HepG2 (cell line): ENCODE measurements at regions not wholly inside any gene's neighbourhood (a gene's known extent, or its start where the extent isn't known, plus 50 kb on each side); places are given as distances from the start of the nearest gene placed in this dataset.

ENCODE experiments used
- ATAC-seq: fragments of 200-7000 bp; cut with Tn5 transposase; 3 replicates; pipeline ENCODE4 v1.9.1; 2020; ENCODE audit warnings: mild to moderate bottlenecking, moderate library complexity
- BruUV-seq: library from RNA; stranded (reverse); fragments of 400-500 nt; replicated peaks from 2 replicates; lab custom pipeline; 2021; lab: Mats Ljungman, UMichigan
- CTCF ChIA-PET: fragments of 300-600 bp; formaldehyde crosslinking; extraction: SDS; loops from one replicate; lab custom pipeline; 2021; ENCODE audit warnings: low total read pairs, inconsistent platforms, low intra/inter-chr PET ratio; lab: Yijun Ruan, JAX
- POLR2A ChIA-PET: fragments of 350-600 bp; sonication (Branson Sonifier 250); formaldehyde crosslinking; loops from one replicate; lab custom pipeline; 2020; ENCODE audit warnings: antibody characterized with exemption, inconsistent platforms; lab: Yijun Ruan, JAX
- DNase-seq: peaks from one replicate; pipeline ENCODE4 v3.0.0-alpha.2; 2015; ENCODE audit warnings: low spot score
- FAIRE-seq: peaks from 3 replicates; lab custom pipeline; 2011; peaks lifted over from hg19 to GRCh38; lab: Jason Lieb, UNC
- H2AFZ ChIP-seq: one replicate; pipeline ENCODE4 v1.6.1; 2011; ENCODE audit warnings: low read length, inconsistent platforms
- H3K27ac ChIP-seq: fragments of 300-600 bp; 3 replicates; pipeline ENCODE4 v1.8.0; 2011; ENCODE audit warnings: mixed run types, mild to moderate bottlenecking, mixed read lengths, low read length, inconsistent platforms; ENCODE audit not compliant: insufficient read depth; ENCODE audit errors: extremely low read length
- H3K27me3 ChIP-seq, 2 experiments: fragments of 200-600 bp in 1 of 2; 2 replicates in 1 of 2; 3 replicates in 1 of 2; pipeline versions ENCODE4 v1.6.0 to v1.8.0; 2011; ENCODE audit warnings: low read length in 2 of 2, mild to moderate bottlenecking in 2 of 2, moderate library complexity in 2 of 2, inconsistent platforms in 1 of 2; ENCODE audit not compliant: insufficient read depth in 2 of 2, control insufficient read depth in 1 of 2
- H3K36me3 ChIP-seq, 2 experiments: fragments of 200-600 bp in 1 of 2; replicated peaks in 1 of 2; 2 replicates in 1 of 2; 3 replicates in 1 of 2; pipeline versions ENCODE4 v1.5.1 to v1.8.0; 2011; ENCODE audit warnings: low read length in 2 of 2, inconsistent platforms in 1 of 2; ENCODE audit not compliant: insufficient read depth in 2 of 2, control insufficient read depth in 1 of 2
- H3K4me1 ChIP-seq: 2 replicates; pipeline ENCODE4 v1.5.1; 2012; ENCODE audit warnings: low read length, inconsistent platforms; ENCODE audit not compliant: insufficient read depth
- H3K4me2 ChIP-seq: 2 replicates; pipeline ENCODE4 v1.6.0; 2011; ENCODE audit warnings: low read depth, low read length, inconsistent platforms
- H3K4me3 ChIP-seq, 3 experiments: fragments of 200-600 bp in 1 of 3; sonication (generic), shearing (Covaris generic) in 1 of 3; replicated peaks in 1 of 3; 2 replicates each; pipeline ENCODE4 v1.5.1; 2011 to 2016; ENCODE audit warnings: low read length in 3 of 3, inconsistent platforms in 2 of 3, low read depth in 2 of 3, mild to moderate bottlenecking in 2 of 3, control low read depth in 1 of 3, mixed read lengths in 1 of 3; ENCODE audit not compliant: insufficient read depth in 1 of 3
- H3K79me2 ChIP-seq: one replicate; pipeline ENCODE4 v1.6.1; 2011; ENCODE audit warnings: low read length, inconsistent platforms; ENCODE audit not compliant: insufficient read depth
- H3K9ac ChIP-seq: 2 replicates; pipeline ENCODE4 v1.6.0; 2011; ENCODE audit warnings: mild to moderate bottlenecking, low read depth, low read length, inconsistent platforms; ENCODE audit not compliant: insufficient read depth
- H3K9me3 ChIP-seq: 2 replicates; pipeline ENCODE4 v1.5.1; 2012; ENCODE audit warnings: mild to moderate bottlenecking, low read length
- H4K20me1 ChIP-seq: 2 replicates; pipeline ENCODE4 v1.6.0; 2011; ENCODE audit warnings: inconsistent platforms, mild to moderate bottlenecking, low read length, moderate library complexity; ENCODE audit not compliant: insufficient read depth
- FOXC1 ChIP-seq: sonication (generic); formaldehyde crosslinking; IDR thresholded peaks from 2 replicates; pipeline ENCODE4 v1.8.0; 2022; ENCODE audit warnings: mild to moderate bottlenecking, missing genetic modification reagents, borderline replicate concordance
- GATAD1 ChIP-seq: IDR thresholded peaks from 2 replicates; pipeline ENCODE4 v1.6.1; 2016; ENCODE audit warnings: missing genetic modification reagents, missing compliant biosample characterization
- KDM6A ChIP-seq: IDR thresholded peaks from 2 replicates; pipeline ENCODE4 v1.6.1; 2016; ENCODE audit warnings: low read depth
- KLF9 ChIP-seq: IDR thresholded peaks from 2 replicates; pipeline ENCODE4 v1.6.1; 2016; ENCODE audit warnings: low read depth
- NFE2L1 ChIP-seq: sonication (generic); formaldehyde crosslinking; IDR thresholded peaks from 2 replicates; pipeline ENCODE4 v1.4.0; 2020; ENCODE audit warnings: missing genetic modification reagents, mild to moderate bottlenecking, borderline replicate concordance
- NR2F1 ChIP-seq, 2 experiments: fragments of 450-650 bp in 1 of 2; formaldehyde crosslinking in 1 of 2; IDR thresholded peaks; 2 replicates each; pipeline versions ENCODE4 v1.5.0 to v1.6.1; 2016 to 2020; ENCODE audit warnings: mild to moderate bottlenecking in 1 of 2, missing compliant biosample characterization in 1 of 2, missing genetic modification reagents in 1 of 2, moderate library complexity in 1 of 2
- PHB2 ChIP-seq: fragments of 450-650 bp; IDR thresholded peaks from 2 replicates; pipeline ENCODE4 v1.6.1; 2018; ENCODE audit not compliant: partially characterized antibody
- POLR2AphosphoS5 ChIP-seq: IDR thresholded peaks from 2 replicates; pipeline ENCODE4 v1.6.1; 2012; ENCODE audit warnings: low read depth, low read length
- RBAK ChIP-seq: sonication (generic); formaldehyde crosslinking; IDR thresholded peaks from 2 replicates; pipeline ENCODE4 v1.5.1; 2020; ENCODE audit warnings: mild to moderate bottlenecking, missing genetic modification reagents
- REST ChIP-seq, 2 experiments: IDR thresholded peaks; 2 replicates each; pipeline ENCODE4 v1.6.1; 2011 to 2012; ENCODE audit warnings: low read length in 2 of 2, borderline replicate concordance in 1 of 2, low read depth in 1 of 2, mild to moderate bottlenecking in 1 of 2, moderate library complexity in 1 of 2
- WIZ ChIP-seq: sonication (generic); formaldehyde crosslinking; IDR thresholded peaks from 2 replicates; pipeline ENCODE4 v1.5.1; 2020; ENCODE audit warnings: mild to moderate bottlenecking, missing genetic modification reagents
- ZBTB21 ChIP-seq: sonication (generic); formaldehyde crosslinking; IDR thresholded peaks from 2 replicates; pipeline ENCODE4 v1.4.0; 2020; ENCODE audit warnings: missing genetic modification reagents
- ZFP36L1 ChIP-seq: sonication (generic); formaldehyde crosslinking; IDR thresholded peaks from 2 replicates; pipeline ENCODE4 v1.8.0; 2022; ENCODE audit warnings: mild to moderate bottlenecking, missing genetic modification reagents, moderate library complexity
- ZNF326 ChIP-seq: sonication (generic); formaldehyde crosslinking; IDR thresholded peaks from 2 replicates; pipeline ENCODE4 v1.4.0; 2020; ENCODE audit warnings: missing genetic modification reagents, borderline replicate concordance
- ZNF354B ChIP-seq: sonication (generic); formaldehyde crosslinking; IDR thresholded peaks from 2 replicates; pipeline ENCODE4 v1.8.0; 2022; ENCODE audit warnings: mild to moderate bottlenecking, missing genetic modification reagents
- ZNF646 ChIP-seq: sonication (generic); formaldehyde crosslinking; IDR thresholded peaks from 2 replicates; pipeline ENCODE4 v1.9.0; 2021; ENCODE audit warnings: mild to moderate bottlenecking, missing genetic modification reagents
- ZNF792 ChIP-seq: IDR thresholded peaks from 2 replicates; pipeline ENCODE4 v1.6.1; 2016
- WGBS: methylation state at CpG from one replicate; pipeline ENCODE4 v1.1.6; 2017; ENCODE audit warnings: low lambda C conversion rate; 5-methylcytosine and 5-hydroxymethylcytosine counted together
- in situ Hi-C: cut with HindIII; loops from 2 replicates; pipeline ENCODE4 v1.10.0; 2017; ENCODE audit warnings: low pct_unique_long_range_greater_than_20kb; ENCODE audit not compliant: extremely low pct_ligation_motif_present
- intact Hi-C: fragments of 100-400 bp; cut with micrococcal nuclease; formaldehyde crosslinking; loops from one replicate; pipeline ENCODE4 v1.10.0; 2022; ENCODE audit not compliant: unreplicated experiment

GRCh38 chr14:82501554-82501953 lies 967.9 kb upstream of the SEL1L start:
- POLR2A ChIA-PET: no interaction called here
- 6% methylated on average over 2 of the region's 2 CpGs for WGBS
- no peaks in the 10 kb centered on the region for H4K20me1 ChIP-seq
- H3K4me3 ChIP-seq: no peak overlapping the region
- no peaks in the 10 kb centered on the region for H3K27me3 ChIP-seq
- H2AFZ ChIP-seq: no peak overlapping the region
- H3K27ac ChIP-seq: no peak overlapping the region
- H3K4me1 ChIP-seq: no peaks in the 10 kb centered on the region
- intact Hi-C loops: no loop called here
- H3K36me3 ChIP-seq: no peaks in the 10 kb centered on the region
- H3K4me2 ChIP-seq: no peak overlapping the region
- BruUV-seq: no TSS peak
- H3K9ac ChIP-seq: no peak overlapping the region
- DNase-seq (no peak), ATAC-seq (no peak), FAIRE-seq (no peak)
- in situ Hi-C loops: no loop called here
- H3K9me3 ChIP-seq: peaks cover 81% of the 10 kb centered on the region
- H3K79me2 ChIP-seq: no peaks in the 10 kb centered on the region
- CTCF ChIA-PET: no interaction called here
- TF ChIP-seq ZNF354B (CRISPR knock-in tag): no peak
- TF ChIP-seq GATAD1 (CRISPR knock-in tag): no peak
- no peak for TF ChIP-seq KLF9 (CRISPR knock-in tag)
- TF ChIP-seq NFE2L1 (CRISPR knock-in tag): no peak
- TF ChIP-seq WIZ: no peak
- TF ChIP-seq ZNF792 (CRISPR knock-in tag): no peak
- no peak for TF ChIP-seq RBAK
- no peak for TF ChIP-seq REST (IDR thresholded peaks at IDR 0.05; ENCODE audit: borderline replicate concordance in 1 of 2, low read depth in 1 of 2, low read length in 2 of 2)
- TF ChIP-seq NR2F1 (CRISPR knock-in tag; IDR thresholded peaks at IDR 0.05): no peak
- no peak for TF ChIP-seq PHB2
- TF ChIP-seq FOXC1 (CRISPR knock-in tag): no peak
- TF ChIP-seq ZBTB21 (CRISPR knock-in tag): no peak
- no peak for TF ChIP-seq ZNF646 (CRISPR knock-in tag)
- no peak for TF ChIP-seq ZFP36L1 (CRISPR knock-in tag)
- TF ChIP-seq KDM6A (CRISPR knock-in tag): no peak
- TF ChIP-seq ZNF326: no peak
- no peak for TF ChIP-seq POLR2AphosphoS5
- TF ChIP-seq, all 625 proteins: peak for 0
